ENCODE measurements at regions not wholly inside any gene's neighbourhood (a gene's known extent, or its start where the extent isn't known, plus 50 kb on each side); places are given as distances from the start of the nearest gene placed in this dataset.

DNA sequence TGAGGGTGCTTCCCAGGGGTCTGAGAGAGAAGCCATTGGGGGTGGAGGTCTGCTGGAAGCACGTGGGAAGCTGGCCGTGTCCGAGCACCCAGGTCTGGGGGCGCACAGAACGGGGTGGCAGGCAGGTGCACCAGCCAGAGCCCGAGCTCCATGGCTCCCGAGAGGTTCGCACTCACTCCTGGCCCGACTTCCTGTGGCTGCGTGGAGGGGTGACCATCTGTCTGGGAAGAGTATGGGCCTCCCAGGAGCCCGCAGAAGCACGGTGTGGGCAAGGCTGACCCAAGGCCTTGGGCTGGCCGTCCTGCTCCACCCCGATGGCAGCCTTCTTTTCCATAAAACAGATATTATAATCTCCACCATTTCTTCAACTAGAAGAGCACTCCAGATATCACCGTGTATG lies 256.0 kb upstream of the B3GAT1 start:
- ChIA-PET CTCF (no interaction called here), POLR2A (no interaction called here)
- H3K4me1 Mint-ChIP-seq = no peaks in the 10 kb centered on the region
- TF ChIP-seq EZH2 (IDR thresholded peaks at IDR 0.05; ENCODE audit: borderline replicate concordance, insufficient read depth, low read depth, low read length, poor library complexity, severe bottlenecking) = no peak
- TF ChIP-seq, protein P1, sequence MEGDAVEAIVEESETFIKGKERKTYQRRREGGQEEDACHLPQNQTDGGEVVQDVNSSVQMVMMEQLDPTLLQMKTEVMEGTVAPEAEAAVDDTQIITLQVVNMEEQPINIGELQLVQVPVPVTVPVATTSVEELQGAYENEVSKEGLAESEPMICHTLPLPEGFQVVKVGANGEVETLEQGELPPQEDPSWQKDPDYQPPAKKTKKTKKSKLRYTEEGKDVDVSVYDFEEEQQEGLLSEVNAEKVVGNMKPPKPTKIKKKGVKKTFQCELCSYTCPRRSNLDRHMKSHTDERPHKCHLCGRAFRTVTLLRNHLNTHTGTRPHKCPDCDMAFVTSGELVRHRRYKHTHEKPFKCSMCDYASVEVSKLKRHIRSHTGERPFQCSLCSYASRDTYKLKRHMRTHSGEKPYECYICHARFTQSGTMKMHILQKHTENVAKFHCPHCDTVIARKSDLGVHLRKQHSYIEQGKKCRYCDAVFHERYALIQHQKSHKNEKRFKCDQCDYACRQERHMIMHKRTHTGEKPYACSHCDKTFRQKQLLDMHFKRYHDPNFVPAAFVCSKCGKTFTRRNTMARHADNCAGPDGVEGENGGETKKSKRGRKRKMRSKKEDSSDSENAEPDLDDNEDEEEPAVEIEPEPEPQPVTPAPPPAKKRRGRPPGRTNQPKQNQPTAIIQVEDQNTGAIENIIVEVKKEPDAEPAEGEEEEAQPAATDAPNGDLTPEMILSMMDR (IDR thresholded peaks at IDR 0.05) = no peak
- H3K27ac Mint-ChIP-seq = no peak overlapping the region
- no peaks in the 10 kb centered on the region for H3K9me3 Mint-ChIP-seq (ENCODE audit: insufficient read depth)
- no peak for ATAC-seq (ENCODE audit: low read depth)
- intact Hi-C loops (cut with micrococcal nuclease) = no loop called here
- H3K27me3 Mint-ChIP-seq = peaks cover 6% of the 10 kb centered on the region
- Histone ChIP-seq H3K9me3 (ENCODE audit: control extremely low read depth in 1 of 3, control insufficient read depth in 2 of 3, insufficient read depth in 1 of 3, low read length in 2 of 3) (peaks cover 0 to 30% (median 0%) of the 10 kb centered on the region in 3 donors), H3K9ac (ENCODE audit: low read length) (no peak overlapping the region), H3K4me2 (replicated peaks; ENCODE audit: low read depth, low read length, poor library complexity, severe bottlenecking) (no peak overlapping the region), H3K36me3 (replicated peaks in 1 of 2; ENCODE audit: control extremely low read depth in 1 of 2, control insufficient read depth in 1 of 2, extremely low read depth in 1 of 2, insufficient read depth in 2 of 2, low read length in 1 of 2) (no peaks in the 10 kb centered on the region), H2AFZ (ENCODE audit: insufficient read depth, low read depth, low read length, poor library complexity, severe bottlenecking) (no peak overlapping the region), H4K20me1 (ENCODE audit: control insufficient read depth, insufficient read depth, low read length, poor library complexity, severe bottlenecking) (no peaks in the 10 kb centered on the region), H3K4me1 (ENCODE audit: control insufficient read depth in 2 of 2, insufficient read depth in 2 of 2, low read length in 2 of 2) (no peaks in the 10 kb centered on the region), H3K27me3 (replicated peaks in 1 of 4; ENCODE audit: control extremely low read depth in 1 of 4, control insufficient read depth in 3 of 4, insufficient read depth in 4 of 4, low read length in 3 of 4) (no peaks in the 10 kb centered on the region), H3K79me2 (ENCODE audit: control insufficient read depth, insufficient read depth, low read length) (no peaks in the 10 kb centered on the region), H3K4me3 (ENCODE audit: control extremely low read depth in 1 of 5, extremely low read depth in 1 of 5, insufficient read depth in 1 of 5, low read depth in 2 of 5, low read length in 4 of 5) (no peak overlapping the region), H3K27ac (ENCODE audit: low read length in 2 of 2) (no peak overlapping the region)
- WGBS (ENCODE audit: insufficient coverage) = 86% methylated on average over 13 of the region's 15 CpGs
- DNase-seq = no peak
- H3K4me3 Mint-ChIP-seq = no peak overlapping the region

DNA sequence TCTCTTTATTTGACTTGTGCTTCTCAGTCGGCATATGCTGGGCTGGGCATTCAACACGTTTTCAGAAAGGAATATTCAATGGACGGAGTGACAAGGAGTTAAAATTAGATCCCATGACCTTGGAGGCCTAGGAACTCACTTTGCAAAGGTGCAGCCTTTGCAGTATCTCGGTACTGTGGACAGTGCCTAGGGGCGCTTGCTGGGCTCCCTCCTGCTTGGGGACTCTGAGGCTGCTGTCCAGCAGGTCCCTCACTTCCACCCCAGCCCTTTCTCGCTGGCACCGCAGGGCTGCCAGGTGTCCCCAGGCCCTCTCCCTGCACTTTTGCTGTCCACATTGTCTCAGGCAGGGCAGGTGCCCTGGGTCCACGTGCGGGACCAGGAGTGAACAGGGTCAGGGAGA lies 255.5 kb upstream of the B3GAT1 start:
- ATAC-seq (ENCODE audit: low read depth) (no peak), DNase-seq (no peak)
- H3K4me1 ChIP-seq (ENCODE audit: control insufficient read depth in 2 of 2, insufficient read depth in 2 of 2, low read length in 2 of 2) = no peaks in the 10 kb centered on the region
- no peaks in the 10 kb centered on the region for H4K20me1 ChIP-seq (ENCODE audit: control insufficient read depth, insufficient read depth, low read length, poor library complexity, severe bottlenecking)
- no peaks in the 10 kb centered on the region for H3K9me3 Mint-ChIP-seq (ENCODE audit: insufficient read depth)
- H3K9ac ChIP-seq (ENCODE audit: low read length) = no peak overlapping the region
- H3K4me1 Mint-ChIP-seq = no peaks in the 10 kb centered on the region
- H3K27me3 Mint-ChIP-seq = peaks cover 6% of the 10 kb centered on the region
- H3K4me3 Mint-ChIP-seq = no peak overlapping the region
- no peaks in the 10 kb centered on the region for H3K36me3 ChIP-seq (replicated peaks in 1 of 2; ENCODE audit: control extremely low read depth in 1 of 2, control insufficient read depth in 1 of 2, extremely low read depth in 1 of 2, insufficient read depth in 2 of 2, low read length in 1 of 2)
- ChIA-PET CTCF (no interaction called here), POLR2A (no interaction called here)
- H3K27ac ChIP-seq (ENCODE audit: low read length in 2 of 2) = no peak overlapping the region
- H3K79me2 ChIP-seq (ENCODE audit: control insufficient read depth, insufficient read depth, low read length) = no peaks in the 10 kb centered on the region
- no peak overlapping the region for H2AFZ ChIP-seq (ENCODE audit: insufficient read depth, low read depth, low read length, poor library complexity, severe bottlenecking)
- H3K27me3 ChIP-seq (replicated peaks in 1 of 4; ENCODE audit: control extremely low read depth in 1 of 4, control insufficient read depth in 3 of 4, insufficient read depth in 4 of 4, low read length in 3 of 4) = no peaks in the 10 kb centered on the region
- H3K4me3 ChIP-seq (ENCODE audit: control extremely low read depth in 1 of 5, extremely low read depth in 1 of 5, insufficient read depth in 1 of 5, low read depth in 2 of 5, low read length in 4 of 5) = no peak overlapping the region
- no peak overlapping the region for H3K27ac Mint-ChIP-seq
- H3K4me2 ChIP-seq (replicated peaks; ENCODE audit: low read depth, low read length, poor library complexity, severe bottlenecking) = no peak overlapping the region
- intact Hi-C loops (cut with micrococcal nuclease) = no loop called here
- TF ChIP-seq, protein P1 (IDR thresholded peaks at IDR 0.05) = no peak
- TF ChIP-seq EZH2 (IDR thresholded peaks at IDR 0.05; ENCODE audit: borderline replicate concordance, insufficient read depth, low read depth, low read length, poor library complexity, severe bottlenecking) = no peak
- whole genome bisulfite sequencing (ENCODE audit: insufficient coverage) = 80% methylated on average over 8 of the region's 9 CpGs
- peaks cover 0 to 33% (median 0%) of the 10 kb centered on the region in 3 donors for H3K9me3 ChIP-seq (ENCODE audit: control extremely low read depth in 1 of 3, control insufficient read depth in 2 of 3, insufficient read depth in 1 of 3, low read length in 2 of 3)
